ENCODE measurements at regions not wholly inside any gene's neighbourhood (a gene's known extent, or its start where the extent isn't known, plus 50 kb on each side); places are given as distances from the start of the nearest gene placed in this dataset.

DNA sequence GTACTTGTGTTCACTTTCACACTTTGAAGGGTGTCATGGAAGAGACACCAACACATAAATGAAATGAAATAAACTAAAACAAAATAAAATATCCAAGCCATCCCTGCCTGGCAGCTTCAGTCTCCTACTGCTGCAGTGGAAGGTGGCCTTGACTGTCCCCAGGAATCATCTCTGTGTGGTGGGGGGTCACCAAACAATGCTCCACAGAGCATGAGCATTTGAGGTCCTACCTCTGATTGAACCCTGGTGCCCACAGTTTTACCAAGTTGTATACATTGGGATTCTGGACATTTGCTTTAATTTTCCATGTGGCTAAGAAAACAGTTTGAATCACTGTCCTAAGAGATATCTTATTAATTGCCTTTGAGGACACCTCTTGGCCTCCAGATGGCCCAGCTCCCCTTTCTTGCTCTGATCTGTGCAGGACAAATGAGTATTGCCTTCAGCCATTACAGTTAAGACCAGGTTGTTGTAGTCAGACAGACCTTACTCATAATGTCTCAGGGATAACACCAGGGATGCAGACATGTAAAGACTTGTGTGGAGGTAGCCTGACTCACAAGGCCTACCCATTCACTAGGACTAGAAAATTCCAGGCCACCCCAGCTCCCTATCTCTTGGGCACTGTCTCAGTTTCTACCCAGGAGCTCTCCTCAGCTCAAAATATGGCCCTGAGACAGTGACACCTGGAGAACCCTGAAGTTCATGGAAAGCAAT, 195.0 kb downstream of the MYCN start:
- TF ChIP-seq, protein P1, sequence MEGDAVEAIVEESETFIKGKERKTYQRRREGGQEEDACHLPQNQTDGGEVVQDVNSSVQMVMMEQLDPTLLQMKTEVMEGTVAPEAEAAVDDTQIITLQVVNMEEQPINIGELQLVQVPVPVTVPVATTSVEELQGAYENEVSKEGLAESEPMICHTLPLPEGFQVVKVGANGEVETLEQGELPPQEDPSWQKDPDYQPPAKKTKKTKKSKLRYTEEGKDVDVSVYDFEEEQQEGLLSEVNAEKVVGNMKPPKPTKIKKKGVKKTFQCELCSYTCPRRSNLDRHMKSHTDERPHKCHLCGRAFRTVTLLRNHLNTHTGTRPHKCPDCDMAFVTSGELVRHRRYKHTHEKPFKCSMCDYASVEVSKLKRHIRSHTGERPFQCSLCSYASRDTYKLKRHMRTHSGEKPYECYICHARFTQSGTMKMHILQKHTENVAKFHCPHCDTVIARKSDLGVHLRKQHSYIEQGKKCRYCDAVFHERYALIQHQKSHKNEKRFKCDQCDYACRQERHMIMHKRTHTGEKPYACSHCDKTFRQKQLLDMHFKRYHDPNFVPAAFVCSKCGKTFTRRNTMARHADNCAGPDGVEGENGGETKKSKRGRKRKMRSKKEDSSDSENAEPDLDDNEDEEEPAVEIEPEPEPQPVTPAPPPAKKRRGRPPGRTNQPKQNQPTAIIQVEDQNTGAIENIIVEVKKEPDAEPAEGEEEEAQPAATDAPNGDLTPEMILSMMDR (IDR thresholded peaks at IDR 0.05), result no peak
- TF ChIP-seq EP300 (IDR thresholded peaks at IDR 0.05) (no peak), POLR2A (IDR thresholded peaks at IDR 0.05) (no peak)

All from sigmoid colon (tissue), 4 donors.